Right lobe of liver (tissue), 6 donors: ENCODE measurements at regions not wholly inside any gene's neighbourhood (a gene's known extent, or its start where the extent isn't known, plus 50 kb on each side); places are given as distances from the start of the nearest gene placed in this dataset.

Experiments used
- ATAC-seq, 4 donors: fragments of 200-7000 bp; cut with Tn5 transposase; one replicate each; pipeline ENCODE4 v1.9.1; 2020; ENCODE audit warnings: mild to moderate bottlenecking in 4 of 4, moderate library complexity in 4 of 4
- DNase-seq, 3 donors: peaks; one replicate each; pipeline ENCODE4 v3.0.0-alpha.2; 2020
- H3K27ac ChIP-seq, 3 donors: fragments of 200-600 bp; one replicate each; pipeline ENCODE4 v1.8.0; 2022
- H3K27me3 ChIP-seq, 2 donors: fragments of 200-600 bp; one replicate each; pipeline ENCODE4 v1.8.0; 2022
- H3K36me3 ChIP-seq, 4 donors: fragments of 200-600 bp; sonication (generic) in 1 of 4; one replicate each; pipeline versions ENCODE4 v1.5.1 to v1.8.0; 2017 to 2022; ENCODE audit warnings: control low read depth in 1 of 4
- H3K4me1 ChIP-seq, 4 donors: fragments of 200-600 bp; sonication (generic) in 1 of 4; one replicate each; pipeline versions ENCODE4 v1.5.1 to v1.8.0; 2017 to 2022; ENCODE audit warnings: control low read depth in 1 of 4
- H3K4me3 ChIP-seq, 3 donors: fragments of 200-600 bp; one replicate each; pipeline ENCODE4 v1.8.0; 2022
- H3K9me3 ChIP-seq, 4 donors: fragments of 200-600 bp; sonication (generic) in 1 of 4; one replicate each; pipeline versions ENCODE4 v1.5.1 to v1.8.0; 2017 to 2022; ENCODE audit warnings: control low read depth in 1 of 4
- POLR2A ChIP-seq: fragments of 450-650 bp; IDR thresholded peaks from one replicate; pipeline ENCODE4 v1.6.1; 2017; ENCODE audit warnings: antibody characterized with exemption, mild to moderate bottlenecking
- WGBS: methylation state at CpG from one replicate; pipeline ENCODE4 v1.1.6; 2018; ENCODE audit warnings: low coverage, low lambda C conversion rate; ENCODE audit not compliant: insufficient coverage; ENCODE audit errors: missing lambda C conversion rate; 5-methylcytosine and 5-hydroxymethylcytosine counted together
- intact Hi-C, 2 donors: fragments of 100-400 bp; cut with DNase I; formaldehyde crosslinking; loops; one replicate each; pipeline versions ENCODE4 v1.11.2 to v1.14.1; 2022
- TF ChIP-seq, protein P1 (sequence below), 4 donors: fragments of 200-600 bp in 3 of 4; fragments of 450-650 bp in 1 of 4; IDR thresholded peaks; one replicate each; pipeline versions ENCODE4 v1.5.1 to v1.8.0; 2016 to 2022; ENCODE audit warnings: antibody characterized with exemption in 4 of 4, mild to moderate bottlenecking in 2 of 4
- donor health status: DM: no; HTN: yes; CAD: no.
- donor health status: DM: no; HTN: no; CAD: no.
- donor health status: DM: no; HTN: no; CAD: no.
- donor health status: DM: no; HTN: yes; CAD: no.
- donor health status: DM: no; HTN: yes; CAD: no.

DNA sequence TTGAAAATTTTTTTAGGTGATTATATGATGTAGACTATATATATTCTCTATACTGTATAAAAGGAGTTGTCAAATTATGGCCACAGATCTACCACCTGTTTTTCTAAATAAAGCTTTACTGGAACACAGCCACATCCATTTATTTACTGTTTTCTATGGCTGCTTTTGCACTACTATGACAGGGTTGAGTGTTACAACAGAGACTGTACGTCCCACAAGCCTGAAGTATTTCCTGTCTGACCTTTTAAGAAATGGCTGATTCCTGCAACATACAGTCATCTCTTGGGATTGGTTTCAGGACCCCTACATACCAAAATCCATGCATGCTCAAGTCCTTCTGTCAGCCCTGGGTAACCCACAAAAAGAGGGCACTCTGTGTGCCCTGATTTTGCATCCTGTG is 508.3 kb downstream of the TSN start:
- Histone ChIP-seq H3K36me3 (no peaks in the 10 kb centered on the region), H3K4me3 (no peak overlapping the region), H3K27me3 (no peaks in the 10 kb centered on the region), H3K9me3 (no peaks in the 10 kb centered on the region), H3K4me1 (no peaks in the 10 kb centered on the region), H3K27ac (no peak overlapping the region)
- ATAC-seq (no peak), DNase-seq (no peak)
- intact Hi-C loops: no loop called here
- 0% methylated on average over 1 of the region's 1 CpG for WGBS
- TF ChIP-seq, protein P1, sequence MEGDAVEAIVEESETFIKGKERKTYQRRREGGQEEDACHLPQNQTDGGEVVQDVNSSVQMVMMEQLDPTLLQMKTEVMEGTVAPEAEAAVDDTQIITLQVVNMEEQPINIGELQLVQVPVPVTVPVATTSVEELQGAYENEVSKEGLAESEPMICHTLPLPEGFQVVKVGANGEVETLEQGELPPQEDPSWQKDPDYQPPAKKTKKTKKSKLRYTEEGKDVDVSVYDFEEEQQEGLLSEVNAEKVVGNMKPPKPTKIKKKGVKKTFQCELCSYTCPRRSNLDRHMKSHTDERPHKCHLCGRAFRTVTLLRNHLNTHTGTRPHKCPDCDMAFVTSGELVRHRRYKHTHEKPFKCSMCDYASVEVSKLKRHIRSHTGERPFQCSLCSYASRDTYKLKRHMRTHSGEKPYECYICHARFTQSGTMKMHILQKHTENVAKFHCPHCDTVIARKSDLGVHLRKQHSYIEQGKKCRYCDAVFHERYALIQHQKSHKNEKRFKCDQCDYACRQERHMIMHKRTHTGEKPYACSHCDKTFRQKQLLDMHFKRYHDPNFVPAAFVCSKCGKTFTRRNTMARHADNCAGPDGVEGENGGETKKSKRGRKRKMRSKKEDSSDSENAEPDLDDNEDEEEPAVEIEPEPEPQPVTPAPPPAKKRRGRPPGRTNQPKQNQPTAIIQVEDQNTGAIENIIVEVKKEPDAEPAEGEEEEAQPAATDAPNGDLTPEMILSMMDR (IDR thresholded peaks at IDR 0.05): no peak
- TF ChIP-seq POLR2A: no peak

DNA sequence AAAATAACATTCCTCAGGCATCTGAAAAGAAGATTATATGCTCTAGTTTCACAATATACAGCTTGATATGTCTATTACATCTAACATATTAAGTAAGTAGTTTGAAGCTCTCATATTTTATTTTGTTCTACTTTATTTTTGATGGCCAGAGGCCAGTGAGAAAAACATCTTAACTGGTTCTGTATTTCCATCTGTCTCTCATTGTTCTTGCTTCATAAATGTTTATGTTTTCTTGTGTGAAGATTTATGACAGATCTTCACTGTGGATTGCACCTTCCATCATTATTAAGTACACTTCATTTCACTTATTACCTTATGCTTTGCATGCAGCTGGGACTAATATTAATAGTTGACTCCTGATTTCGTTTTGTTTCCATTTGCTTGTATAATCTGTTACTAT is 511.2 kb downstream of the TSN start:
- no peak overlapping the region for H3K27ac ChIP-seq
- H3K4me1 ChIP-seq: no peaks in the 10 kb centered on the region
- WGBS: 35% methylated on average over 1 of the region's 1 CpG
- no peak overlapping the region for H3K4me3 ChIP-seq
- H3K27me3 ChIP-seq: no peaks in the 10 kb centered on the region
- ATAC-seq (no peak), DNase-seq (no peak)
- no peaks in the 10 kb centered on the region for H3K36me3 ChIP-seq
- intact Hi-C loops: no loop called here
- TF ChIP-seq POLR2A: no peak
- TF ChIP-seq, protein P1 (IDR thresholded peaks at IDR 0.05): no peak
- no peaks in the 10 kb centered on the region for H3K9me3 ChIP-seq

DNA sequence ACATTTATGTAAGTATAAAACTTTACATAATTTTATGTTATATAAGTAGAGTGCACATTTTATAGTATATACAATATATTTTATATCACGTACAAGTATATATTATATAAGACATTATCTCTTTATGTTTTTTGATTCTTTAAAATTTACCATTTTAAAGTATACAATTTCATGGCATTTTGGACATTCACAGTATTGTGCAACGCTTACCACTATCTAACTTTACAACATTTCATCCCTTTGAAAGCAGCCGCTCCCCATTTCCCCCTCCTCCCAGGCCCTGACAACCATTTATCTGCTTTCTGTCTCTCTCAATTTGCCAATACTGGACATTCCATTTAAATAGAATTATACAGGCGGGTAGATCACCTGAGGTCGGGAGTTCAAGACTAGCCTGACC is 512.5 kb downstream of the TSN start:
- TF ChIP-seq, protein P1 (IDR thresholded peaks at IDR 0.05): no peak
- no peak for TF ChIP-seq POLR2A
- 64% methylated on average over 5 of the region's 5 CpGs for WGBS
- no peaks in the 10 kb centered on the region for H3K9me3 ChIP-seq
- DNase-seq (no peak), ATAC-seq (no peak)
- no peak overlapping the region for H3K27ac ChIP-seq
- intact Hi-C loops: no loop called here
- no peaks in the 10 kb centered on the region for H3K4me1 ChIP-seq
- H3K27me3 ChIP-seq: no peaks in the 10 kb centered on the region
- no peak overlapping the region for H3K4me3 ChIP-seq
- no peaks in the 10 kb centered on the region for H3K36me3 ChIP-seq

DNA sequence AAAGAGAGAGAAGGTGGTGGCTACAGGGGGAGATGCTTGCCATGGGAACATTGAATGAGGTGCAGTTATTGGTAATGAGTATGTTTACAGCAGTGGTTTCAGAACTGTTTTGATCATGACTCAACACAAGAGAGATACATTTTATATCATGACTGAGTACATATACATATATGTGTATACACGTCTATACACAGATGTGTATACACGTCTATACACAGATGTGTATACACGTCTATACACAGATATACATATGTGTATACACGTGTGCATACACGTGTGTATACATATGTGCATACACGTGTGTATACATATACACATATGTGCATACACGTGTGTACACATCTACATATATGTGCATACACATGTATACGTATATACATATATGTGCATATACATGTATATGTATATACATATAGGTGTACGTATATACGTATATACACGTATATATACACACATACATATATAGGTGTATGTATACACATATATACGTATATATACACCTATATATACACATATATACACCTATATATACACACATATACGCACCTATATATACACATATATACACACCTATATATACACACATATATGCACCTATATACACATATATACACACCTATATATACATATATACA is 518.5 kb downstream of the TSN start:
- intact Hi-C loops: no loop called here
- DNase-seq: no peak
- no peak for ATAC-seq
- no peak for TF ChIP-seq POLR2A
- TF ChIP-seq, protein P1 (IDR thresholded peaks at IDR 0.05): no peak
- WGBS: 84% methylated on average over 13 of the region's 13 CpGs
- H3K9me3 ChIP-seq: no peaks in the 10 kb centered on the region
- no peaks in the 10 kb centered on the region for H3K27me3 ChIP-seq
- H3K4me1 ChIP-seq: no peaks in the 10 kb centered on the region
- H3K36me3 ChIP-seq: no peaks in the 10 kb centered on the region
- no peak overlapping the region for H3K27ac ChIP-seq
- H3K4me3 ChIP-seq: no peak overlapping the region

DNA sequence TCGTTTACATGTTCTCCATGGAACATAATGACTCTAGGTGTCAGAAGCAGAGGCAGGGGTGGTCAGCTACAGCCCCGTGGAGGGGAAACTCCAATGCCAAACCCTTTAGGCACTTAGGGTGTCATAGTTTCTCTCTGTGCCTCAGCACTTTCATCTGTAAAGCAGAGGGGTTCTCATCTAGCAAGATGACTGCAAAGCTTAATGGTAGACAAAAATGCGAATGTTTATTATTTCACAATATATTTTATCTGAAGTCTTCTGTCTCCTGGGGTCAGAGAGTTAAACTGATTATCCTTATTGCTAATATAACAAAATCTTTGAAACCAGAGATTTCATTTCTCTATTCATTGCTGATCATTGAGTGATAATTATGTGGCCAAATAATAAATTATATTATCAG is 522.5 kb downstream of the TSN start:
- intact Hi-C loops: no loop called here
- WGBS: 49% methylated on average over 3 of the region's 3 CpGs
- no peak overlapping the region for H3K4me3 ChIP-seq
- H3K27ac ChIP-seq: no peak overlapping the region
- DNase-seq (no peak), ATAC-seq (no peak)
- H3K9me3 ChIP-seq: no peaks in the 10 kb centered on the region
- TF ChIP-seq POLR2A: no peak
- TF ChIP-seq, protein P1 (IDR thresholded peaks at IDR 0.05): no peak
- H3K27me3 ChIP-seq: no peaks in the 10 kb centered on the region
- no peaks in the 10 kb centered on the region for H3K4me1 ChIP-seq
- no peaks in the 10 kb centered on the region for H3K36me3 ChIP-seq
